Endothelial cell of hepatic sinusoid (primary cell): ENCODE measurements at regions not wholly inside any gene's neighbourhood (a gene's known extent, or its start where the extent isn't known, plus 50 kb on each side); places are given as distances from the start of the nearest gene placed in this dataset.

Experiments
- in situ Hi-C: cut with HindIII; loops from 2 replicates; pipeline ENCODE4 v1.10.0; 2017; ENCODE audit warnings: low sequenced_read_pairs

GRCh38 chr2:41705634-41706033 is 342.2 kb upstream of the PKDCC start:
- in situ Hi-C loops = no loop called here

GRCh38 chr2:41706286-41706685 is 341.5 kb upstream of the PKDCC start:
- in situ Hi-C loops = no loop called here

GRCh38 chr2:41707790-41708451 is 339.9 kb upstream of the PKDCC start:
- in situ Hi-C loops = no loop called here

- in situ Hi-C loops = no loop called here
Measured at GRCh38 chr2:41709702-41710599, 337.9 kb upstream of the PKDCC start.

- in situ Hi-C loops = no loop called here
Measured at GRCh38 chr2:41710944-41711343, 336.9 kb upstream of the PKDCC start.

GRCh38 chr2:41711736-41712135 is 336.1 kb upstream of the PKDCC start:
- in situ Hi-C loops = no loop called here

GRCh38 chr2:41716497-41716896 is 331.3 kb upstream of the PKDCC start:
- in situ Hi-C loops = no loop called here

- in situ Hi-C loops = no loop called here
Measured at GRCh38 chr2:41717839-41718238, 330.0 kb upstream of the PKDCC start.

- in situ Hi-C loops = no loop called here
Measured at GRCh38 chr2:41718705-41719104, 329.1 kb upstream of the PKDCC start.

- in situ Hi-C loops = no loop called here
Measured at GRCh38 chr2:41719756-41720155, 328.1 kb upstream of the PKDCC start.

- in situ Hi-C loops = no loop called here
Measured at GRCh38 chr2:41720331-41721251, 327.2 kb upstream of the PKDCC start.

GRCh38 chr2:41722668-41723369 is 325.0 kb upstream of the PKDCC start:
- in situ Hi-C loops = no loop called here

- in situ Hi-C loops = no loop called here
Measured at GRCh38 chr2:41723526-41723925, 324.3 kb upstream of the PKDCC start.

GRCh38 chr2:41724465-41724864 is 323.4 kb upstream of the PKDCC start:
- in situ Hi-C loops = no loop called here

GRCh38 chr2:41725901-41726300 is 321.9 kb upstream of the PKDCC start:
- in situ Hi-C loops = no loop called here

- in situ Hi-C loops = no loop called here
Measured at GRCh38 chr2:41726364-41726763, 321.5 kb upstream of the PKDCC start.

GRCh38 chr2:41727152-41727551 is 320.7 kb upstream of the PKDCC start:
- in situ Hi-C loops = no loop called here

- in situ Hi-C loops = no loop called here
Measured at GRCh38 chr2:41727711-41728110, 320.1 kb upstream of the PKDCC start.

GRCh38 chr2:41728788-41729338 is 319.0 kb upstream of the PKDCC start:
- in situ Hi-C loops = no loop called here

- in situ Hi-C loops = loop anchor here (5.0 kb wide), 1 partner anchor 62 kb away; no protein-coding TSS in a partner anchor
Measured at GRCh38 chr2:41729800-41730364, 317.9 kb upstream of the PKDCC start.
